ENCODE measurements at regions not wholly inside any gene's neighbourhood (a gene's known extent, or its start where the extent isn't known, plus 50 kb on each side); places are given as distances from the start of the nearest gene placed in this dataset.

DNA sequence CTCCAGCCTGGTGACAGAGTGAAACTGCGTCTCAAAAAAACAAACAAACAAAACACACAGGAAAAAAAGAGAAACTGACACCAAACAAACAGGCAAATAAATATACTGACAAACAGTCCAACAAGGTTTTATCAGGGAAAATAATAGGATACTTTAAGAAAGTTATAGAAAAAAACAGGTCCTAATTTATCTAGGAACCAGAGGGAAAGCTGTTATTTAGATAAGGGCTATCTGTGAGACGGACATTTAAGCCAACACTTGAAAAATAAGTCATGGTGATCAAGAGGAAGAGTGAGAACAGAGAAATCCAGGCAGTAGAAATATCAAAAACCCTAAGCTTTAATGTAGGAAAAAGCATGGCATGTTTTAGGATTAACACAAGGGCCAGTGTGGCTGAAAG is 68.9 kb downstream of the FAM217A start:
- TF ChIP-seq, protein P1, sequence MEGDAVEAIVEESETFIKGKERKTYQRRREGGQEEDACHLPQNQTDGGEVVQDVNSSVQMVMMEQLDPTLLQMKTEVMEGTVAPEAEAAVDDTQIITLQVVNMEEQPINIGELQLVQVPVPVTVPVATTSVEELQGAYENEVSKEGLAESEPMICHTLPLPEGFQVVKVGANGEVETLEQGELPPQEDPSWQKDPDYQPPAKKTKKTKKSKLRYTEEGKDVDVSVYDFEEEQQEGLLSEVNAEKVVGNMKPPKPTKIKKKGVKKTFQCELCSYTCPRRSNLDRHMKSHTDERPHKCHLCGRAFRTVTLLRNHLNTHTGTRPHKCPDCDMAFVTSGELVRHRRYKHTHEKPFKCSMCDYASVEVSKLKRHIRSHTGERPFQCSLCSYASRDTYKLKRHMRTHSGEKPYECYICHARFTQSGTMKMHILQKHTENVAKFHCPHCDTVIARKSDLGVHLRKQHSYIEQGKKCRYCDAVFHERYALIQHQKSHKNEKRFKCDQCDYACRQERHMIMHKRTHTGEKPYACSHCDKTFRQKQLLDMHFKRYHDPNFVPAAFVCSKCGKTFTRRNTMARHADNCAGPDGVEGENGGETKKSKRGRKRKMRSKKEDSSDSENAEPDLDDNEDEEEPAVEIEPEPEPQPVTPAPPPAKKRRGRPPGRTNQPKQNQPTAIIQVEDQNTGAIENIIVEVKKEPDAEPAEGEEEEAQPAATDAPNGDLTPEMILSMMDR (IDR thresholded peaks at IDR 0.05; ENCODE audit: control insufficient read depth, insufficient read depth, low read depth, low read length, missing control alignments) = no peak
- no peak overlapping the region for H3K4me3 ChIP-seq (ENCODE audit: control insufficient read depth, low read depth, low read length)
- no peak for DNase-seq (ENCODE audit: low read depth)

DNA sequence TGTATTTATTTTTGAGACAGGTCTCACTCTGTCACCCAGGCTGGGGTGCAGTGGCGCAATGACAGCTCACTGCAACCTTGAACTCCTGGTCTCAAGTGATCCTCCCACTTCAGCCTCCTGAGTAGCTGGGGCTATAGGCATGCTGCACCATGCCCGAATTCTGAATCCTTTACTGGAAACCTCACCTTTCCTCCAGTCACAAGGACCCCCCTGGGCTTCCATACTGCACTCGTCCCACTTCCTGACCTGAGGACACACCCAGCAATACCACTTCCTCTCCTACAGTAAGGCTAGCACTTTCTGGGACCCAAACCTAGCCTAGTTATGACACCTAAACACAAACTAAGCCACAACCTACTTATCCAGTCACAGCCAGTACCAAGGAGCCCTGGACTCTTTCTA is 68.2 kb downstream of the FAM217A start:
- TF ChIP-seq, protein P1 (IDR thresholded peaks at IDR 0.05; ENCODE audit: control insufficient read depth, insufficient read depth, low read depth, low read length, missing control alignments) = no peak
- no peak overlapping the region for H3K4me3 ChIP-seq (ENCODE audit: control insufficient read depth, low read depth, low read length)
- no peak for DNase-seq (ENCODE audit: low read depth)

DNA sequence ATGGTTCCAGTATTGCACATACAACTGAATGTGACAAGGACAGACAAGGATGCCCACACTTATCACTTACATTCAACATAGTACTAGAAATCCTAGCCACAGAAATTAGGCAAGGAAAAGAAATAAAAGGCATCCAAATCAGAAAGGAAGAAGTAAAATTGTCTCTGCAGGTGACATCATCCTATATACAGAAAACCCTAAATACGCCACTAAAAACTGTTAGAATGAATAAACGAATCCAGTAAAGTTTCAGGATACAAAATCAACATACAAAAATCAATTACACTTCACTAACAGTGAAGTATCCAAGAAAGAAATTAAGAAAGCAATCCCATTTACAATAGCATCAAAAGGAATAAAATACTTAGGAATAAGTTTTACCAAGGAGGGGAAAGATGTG is 66.1 kb downstream of the FAM217A start:
- H3K4me3 ChIP-seq (ENCODE audit: control insufficient read depth, low read depth, low read length) = no peak overlapping the region
- no peak for DNase-seq (ENCODE audit: low read depth)
- TF ChIP-seq, protein P1 (IDR thresholded peaks at IDR 0.05; ENCODE audit: control insufficient read depth, insufficient read depth, low read depth, low read length, missing control alignments) = no peak

DNA sequence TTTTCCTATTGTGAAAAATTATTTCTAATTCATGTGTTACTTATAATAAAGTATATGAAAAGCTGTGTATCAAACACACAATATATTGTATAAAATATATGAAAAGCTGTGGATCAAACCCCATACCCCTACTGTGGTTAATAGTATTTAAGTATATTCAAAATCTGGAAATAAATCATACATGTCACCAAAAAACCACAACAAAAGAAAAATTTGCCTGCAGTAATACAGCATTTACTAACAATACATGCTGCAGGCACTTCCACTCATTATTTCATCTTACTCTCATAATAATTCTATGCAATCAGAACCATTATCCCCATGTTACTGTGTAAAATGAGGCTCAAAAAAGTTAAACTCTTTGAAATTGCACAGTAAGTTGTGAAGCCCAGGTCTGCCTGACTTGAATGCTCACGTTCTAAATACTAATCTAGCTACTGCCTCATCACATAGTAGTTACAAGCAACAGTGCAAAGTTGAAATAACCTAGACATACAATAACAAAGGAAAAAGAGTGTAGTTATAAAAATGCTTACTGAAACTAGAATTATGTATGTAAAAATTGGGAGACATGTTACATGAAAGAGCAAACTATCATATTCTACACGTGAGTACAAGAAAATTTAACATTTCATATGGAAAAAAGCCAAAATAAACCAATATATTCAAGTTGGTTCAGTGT is 61.7 kb downstream of the FAM217A start:
- H3K4me3 ChIP-seq (ENCODE audit: control insufficient read depth, low read depth, low read length) = peak overlapping the region; percentile 66
- no peak for DNase-seq (ENCODE audit: low read depth)
- TF ChIP-seq, protein P1 (IDR thresholded peaks at IDR 0.05; ENCODE audit: control insufficient read depth, insufficient read depth, low read depth, low read length, missing control alignments) = no peak

DNA sequence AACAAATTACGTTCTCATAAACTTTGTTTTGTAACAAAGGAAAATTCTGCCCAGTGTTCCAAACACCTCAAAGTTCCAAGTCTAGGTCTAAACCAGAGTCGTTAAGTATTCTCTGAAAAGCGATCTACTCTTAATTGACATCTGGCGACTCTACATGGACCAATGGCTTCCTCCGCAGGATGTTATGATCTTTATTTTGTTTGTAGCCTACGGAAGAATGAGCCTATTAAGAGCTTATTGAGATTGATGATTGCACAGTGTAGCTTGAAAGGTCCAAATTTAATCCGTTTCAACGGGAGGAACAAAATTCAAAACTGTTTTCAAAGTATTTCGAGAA is 61.1 kb downstream of the FAM217A start:
- TF ChIP-seq, protein P1 (IDR thresholded peaks at IDR 0.05; ENCODE audit: control insufficient read depth, insufficient read depth, low read depth, low read length, missing control alignments) = no peak

DNA sequence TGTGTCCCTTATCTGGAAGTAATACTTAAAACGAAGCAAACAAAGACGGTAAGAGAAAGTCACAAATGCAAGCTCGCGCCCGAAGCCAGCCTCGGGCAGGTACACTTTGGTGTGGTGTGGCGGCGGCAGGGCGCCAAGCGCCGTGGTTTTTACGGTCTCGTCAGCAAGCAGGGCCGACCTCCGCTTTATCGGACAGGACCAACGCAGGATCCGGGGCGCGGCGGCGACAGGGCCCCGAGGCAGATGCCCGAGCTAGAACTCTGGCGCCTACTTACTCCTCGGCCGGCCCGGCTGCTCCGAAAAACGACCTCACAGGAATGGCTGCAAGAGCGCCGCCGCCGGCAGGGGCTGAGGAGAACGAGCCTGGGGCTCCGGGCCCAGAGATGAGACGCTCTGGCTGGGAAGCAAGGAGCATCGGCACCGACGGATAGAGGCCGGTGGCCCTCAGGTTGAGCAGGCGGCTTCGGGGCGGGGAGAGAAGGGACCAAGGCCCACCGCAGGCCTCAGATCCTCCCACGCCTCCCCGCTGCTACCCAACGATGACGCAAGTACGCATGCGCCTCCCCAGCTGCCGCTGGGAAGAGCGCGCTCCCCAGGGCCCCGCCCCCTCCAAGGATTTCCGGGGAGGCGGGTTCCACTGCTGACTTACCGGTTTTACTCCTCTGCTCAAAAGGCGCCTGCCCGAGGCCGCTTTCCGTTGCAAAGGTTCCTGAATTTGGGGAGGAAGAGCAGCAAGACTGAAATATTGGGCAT is 60.6 kb downstream of the FAM217A start:
- TF ChIP-seq, protein P1 (IDR thresholded peaks at IDR 0.05; ENCODE audit: control insufficient read depth, insufficient read depth, low read depth, low read length, missing control alignments) = peak; percentile 47
- peak overlapping the region; percentile 66 for H3K4me3 ChIP-seq (ENCODE audit: control insufficient read depth, low read depth, low read length)
- peak; percentile 76 for DNase-seq (ENCODE audit: low read depth)

More for the DNA sequence above, 61.1 kb downstream of the FAM217A start:
- DNase-seq (ENCODE audit: low read depth) = no peak
- H3K4me3 ChIP-seq (ENCODE audit: control insufficient read depth, low read depth, low read length) = peak overlapping the region; percentile 66
